H9 (cell line): ENCODE measurements at regions not wholly inside any gene's neighbourhood (a gene's known extent, or its start where the extent isn't known, plus 50 kb on each side); places are given as distances from the start of the nearest gene placed in this dataset.

Source experiments
- DNase-seq: peaks from one replicate; pipeline ENCODE4 v3.0.0-alpha.2; 2017
- H2AFZ ChIP-seq: one replicate; pipeline ENCODE4 v1.6.1; 2013; ENCODE audit warnings: mild to moderate bottlenecking, low read length, control low read depth, moderate library complexity
- H2AK5ac ChIP-seq: 2 replicates; pipeline ENCODE4 v1.6.1; 2013; ENCODE audit warnings: low read length, control low read depth, mixed read lengths; ENCODE audit not compliant: insufficient read length
- H2BK120ac ChIP-seq: one replicate; pipeline ENCODE4 v1.6.1; 2013; ENCODE audit warnings: low read depth, mild to moderate bottlenecking, low read length, control low read depth, inconsistent platforms; ENCODE audit not compliant: poor library complexity, severe bottlenecking
- H2BK12ac ChIP-seq: 2 replicates; pipeline ENCODE4 v1.6.1; 2013; ENCODE audit warnings: low read length, control low read depth, mixed read lengths, low read depth; ENCODE audit not compliant: insufficient read length
- H2BK15ac ChIP-seq: 2 replicates; pipeline ENCODE4 v1.6.1; 2013; ENCODE audit warnings: low read depth, low read length, control low read depth
- H2BK20ac ChIP-seq: one replicate; pipeline ENCODE4 v1.6.1; 2013; ENCODE audit warnings: low read depth, mild to moderate bottlenecking, low read length, control low read depth, inconsistent platforms; ENCODE audit not compliant: poor library complexity, severe bottlenecking
- H2BK5ac ChIP-seq: 2 replicates; pipeline ENCODE4 v1.6.1; 2013; ENCODE audit warnings: low read length, control low read depth, mixed read lengths; ENCODE audit not compliant: insufficient read length
- H3K14ac ChIP-seq: 2 replicates; pipeline ENCODE4 v1.6.1; 2013; ENCODE audit warnings: low read length, control low read depth; ENCODE audit not compliant: insufficient read depth
- H3K18ac ChIP-seq: 2 replicates; pipeline ENCODE4 v1.6.1; 2013; ENCODE audit warnings: low read depth, mild to moderate bottlenecking, mixed read lengths, low read length, control low read depth; ENCODE audit not compliant: insufficient read length
- H3K23ac ChIP-seq: 2 replicates; pipeline ENCODE4 v1.6.1; 2013; ENCODE audit warnings: low read length, control low read depth, mixed read lengths, low read depth; ENCODE audit not compliant: insufficient read length
- H3K23me2 ChIP-seq: 2 replicates; pipeline ENCODE4 v1.6.1; 2013; ENCODE audit warnings: low read depth, mild to moderate bottlenecking, mixed read lengths, low read length, control low read depth; ENCODE audit not compliant: insufficient read length, poor library complexity, severe bottlenecking
- H3K27ac ChIP-seq: 2 replicates; pipeline ENCODE4 v1.5.1; 2013; ENCODE audit warnings: low read length, control low read depth, mixed read lengths, low read depth; ENCODE audit not compliant: insufficient read length
- H3K27me3 ChIP-seq: 2 replicates; pipeline ENCODE4 v1.6.1; 2013; ENCODE audit warnings: low read length, control low read depth, inconsistent platforms; ENCODE audit not compliant: insufficient read depth
- H3K4ac ChIP-seq: 2 replicates; pipeline ENCODE4 v1.6.1; 2013; ENCODE audit warnings: low read depth, mild to moderate bottlenecking, control low read depth, inconsistent platforms, low read length, moderate library complexity
- H3K4me1 ChIP-seq: 2 replicates; pipeline ENCODE4 v1.6.1; 2013; ENCODE audit warnings: low read length, control low read depth, inconsistent platforms; ENCODE audit not compliant: insufficient read depth
- H3K4me2 ChIP-seq: 2 replicates; pipeline ENCODE4 v1.6.1; 2013; ENCODE audit warnings: low read length, control low read depth, mixed read lengths; ENCODE audit not compliant: insufficient read length, insufficient read depth
- H3K56ac ChIP-seq: 2 replicates; pipeline ENCODE4 v1.6.1; 2013; ENCODE audit warnings: low read depth, mild to moderate bottlenecking, mixed read lengths, low read length, control low read depth; ENCODE audit not compliant: insufficient read length
- H3K79me1 ChIP-seq: 2 replicates; pipeline ENCODE4 v1.6.1; 2013; ENCODE audit warnings: low read depth, mild to moderate bottlenecking, moderate library complexity, low read length, control low read depth, inconsistent platforms; ENCODE audit not compliant: insufficient read depth, poor library complexity, severe bottlenecking
- H3K79me2 ChIP-seq: 2 replicates; pipeline ENCODE4 v1.6.1; 2013; ENCODE audit warnings: low read length, control low read depth, inconsistent platforms; ENCODE audit not compliant: insufficient read depth
- H3K9ac ChIP-seq: 2 replicates; pipeline ENCODE4 v1.6.1; 2013; ENCODE audit warnings: low read length, control low read depth, mixed read lengths; ENCODE audit not compliant: insufficient read length; ENCODE audit errors: extremely low read depth
- H3K9me3 ChIP-seq: one replicate; pipeline ENCODE4 v1.6.1; 2013; ENCODE audit warnings: low read depth, low read length, inconsistent platforms; ENCODE audit not compliant: control insufficient read depth
- H3T11ph ChIP-seq: one replicate; pipeline ENCODE4 v1.6.1; 2013; ENCODE audit warnings: mild to moderate bottlenecking, low read length, control low read depth, inconsistent platforms
- H4K20me1 ChIP-seq: one replicate; pipeline ENCODE4 v1.6.1; 2013; ENCODE audit not compliant: control insufficient read depth, insufficient read length, insufficient read depth
- H4K5ac ChIP-seq: 2 replicates; pipeline ENCODE4 v1.6.1; 2013; ENCODE audit warnings: low read depth, mild to moderate bottlenecking, mixed read lengths, low read length, control low read depth; ENCODE audit not compliant: insufficient read length
- H4K8ac ChIP-seq: replicated peaks from 2 replicates; pipeline ENCODE4 v1.6.1; 2013; ENCODE audit warnings: low read length, control low read depth, mixed read lengths, low read depth; ENCODE audit not compliant: insufficient read length
- H4K91ac ChIP-seq: 2 replicates; pipeline ENCODE4 v1.6.1; 2013; ENCODE audit warnings: low read depth, mild to moderate bottlenecking, moderate library complexity, mixed read lengths, low read length, control low read depth; ENCODE audit not compliant: insufficient read length
- H3K27ac Mint-ChIP-seq, 3 experiments: 2 replicates in 2 of 3; 3 replicates in 1 of 3; pipeline ENCODE4 v1.8.0; 2020 to 2021; ENCODE audit warnings: mixed read lengths in 3 of 3, mild to moderate bottlenecking in 1 of 3, moderate library complexity in 1 of 3
- H3K27me3 Mint-ChIP-seq: 2 replicates; pipeline ENCODE4 v1.8.0; 2021; ENCODE audit warnings: low read depth, mild to moderate bottlenecking, moderate library complexity, mixed read lengths
- H3K36me3 Mint-ChIP-seq, 3 experiments: 2 replicates in 2 of 3; 3 replicates in 1 of 3; pipeline ENCODE4 v1.8.0; 2020 to 2021; ENCODE audit warnings: low read depth in 3 of 3, mixed read lengths in 3 of 3; ENCODE audit not compliant: insufficient read depth in 1 of 3
- H3K4me1 Mint-ChIP-seq, 2 experiments: 2 replicates each; pipeline ENCODE4 v1.8.0; 2020; ENCODE audit warnings: mixed read lengths in 2 of 2
- H3K4me3 Mint-ChIP-seq, 2 experiments: 2 replicates in 1 of 2; 3 replicates in 1 of 2; pipeline ENCODE4 v1.8.0; 2020 to 2021; ENCODE audit warnings: mild to moderate bottlenecking in 2 of 2, mixed read lengths in 2 of 2, moderate library complexity in 1 of 2
- H3K9me3 Mint-ChIP-seq, 2 experiments: 2 replicates in 1 of 2; 3 replicates in 1 of 2; pipeline ENCODE4 v1.8.0; 2020; ENCODE audit warnings: mild to moderate bottlenecking in 2 of 2, mixed read lengths in 2 of 2, moderate library complexity in 1 of 2
- WGBS: extraction: QIAGEN DNeasy Blood & Tissue Kit; methylation state at CpG from one replicate; pipeline ENCODE4 v1.1.7; 2013; ENCODE audit warnings: missing lambda C conversion rate, low lambda C conversion rate, mixed read lengths; ENCODE audit not compliant: insufficient read length; ENCODE audit errors: extremely low coverage; 5-methylcytosine and 5-hydroxymethylcytosine counted together
- TF ChIP-seq, protein P1 (sequence below): fragments of 200-600 bp; sonication (generic); conservative IDR thresholded peaks from 3 replicates; pipeline ENCODE4 v1.8.0; 2021; ENCODE audit warnings: antibody characterized with exemption, mild to moderate bottlenecking

- peak overlapping the region; percentile 56 for H2AFZ ChIP-seq
- no peak overlapping the region for H2BK5ac ChIP-seq
- H4K8ac ChIP-seq = no peak overlapping the region
- no peak overlapping the region for H2BK15ac ChIP-seq
- H3K9ac ChIP-seq = no peak overlapping the region
- no CpG with 5 or more reads among the region's 3 CpGs for WGBS
- H3K56ac ChIP-seq = no peak overlapping the region
- no peaks in the 10 kb centered on the region for H3K23me2 ChIP-seq
- no peak overlapping the region for H2BK12ac ChIP-seq
- no peak for DNase-seq
- no peaks in the 10 kb centered on the region for H4K20me1 ChIP-seq
- no peak overlapping the region for H4K5ac ChIP-seq
- H4K91ac ChIP-seq = no peak overlapping the region
- H3K23ac ChIP-seq = no peak overlapping the region
- Mint-ChIP-seq H3K27me3 (no peaks in the 10 kb centered on the region), H3K4me3 (no peak overlapping the region), H3K36me3 (no peaks in the 10 kb centered on the region), H3K27ac (no peak overlapping the region), H3K4me1 (peaks cover 3 to 6% of the 10 kb centered on the region in 2 experiments; a peak in 2 of 4 replicates), H3K9me3 (no peaks in the 10 kb centered on the region)
- no peak overlapping the region for H2BK120ac ChIP-seq
- H3K4ac ChIP-seq = no peak overlapping the region
- no peaks in the 10 kb centered on the region for H3K79me2 ChIP-seq
- no peak overlapping the region for H2BK20ac ChIP-seq
- H3K79me1 ChIP-seq = no peaks in the 10 kb centered on the region
- H3K9me3 ChIP-seq = no peaks in the 10 kb centered on the region
- no peak overlapping the region for H3K27ac ChIP-seq
- H3K27me3 ChIP-seq = no peaks in the 10 kb centered on the region
- no peak overlapping the region for H3T11ph ChIP-seq
- peaks cover 6% of the 10 kb centered on the region; the same call in 1 of the 2 replicates for H3K4me1 ChIP-seq
- no peak overlapping the region for H3K18ac ChIP-seq
- H3K14ac ChIP-seq = peak overlapping the region; percentile 80; the same call in 1 of the 2 replicates
- H2AK5ac ChIP-seq = no peak overlapping the region
- TF ChIP-seq, protein P1, sequence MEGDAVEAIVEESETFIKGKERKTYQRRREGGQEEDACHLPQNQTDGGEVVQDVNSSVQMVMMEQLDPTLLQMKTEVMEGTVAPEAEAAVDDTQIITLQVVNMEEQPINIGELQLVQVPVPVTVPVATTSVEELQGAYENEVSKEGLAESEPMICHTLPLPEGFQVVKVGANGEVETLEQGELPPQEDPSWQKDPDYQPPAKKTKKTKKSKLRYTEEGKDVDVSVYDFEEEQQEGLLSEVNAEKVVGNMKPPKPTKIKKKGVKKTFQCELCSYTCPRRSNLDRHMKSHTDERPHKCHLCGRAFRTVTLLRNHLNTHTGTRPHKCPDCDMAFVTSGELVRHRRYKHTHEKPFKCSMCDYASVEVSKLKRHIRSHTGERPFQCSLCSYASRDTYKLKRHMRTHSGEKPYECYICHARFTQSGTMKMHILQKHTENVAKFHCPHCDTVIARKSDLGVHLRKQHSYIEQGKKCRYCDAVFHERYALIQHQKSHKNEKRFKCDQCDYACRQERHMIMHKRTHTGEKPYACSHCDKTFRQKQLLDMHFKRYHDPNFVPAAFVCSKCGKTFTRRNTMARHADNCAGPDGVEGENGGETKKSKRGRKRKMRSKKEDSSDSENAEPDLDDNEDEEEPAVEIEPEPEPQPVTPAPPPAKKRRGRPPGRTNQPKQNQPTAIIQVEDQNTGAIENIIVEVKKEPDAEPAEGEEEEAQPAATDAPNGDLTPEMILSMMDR = no peak
- no peak overlapping the region for H3K4me2 ChIP-seq
These were observed 379.6 kb downstream of the OTUD1 start for GRCh38 chr10:23818484-23818883.
